ENCODE measurements at regions not wholly inside any gene's neighbourhood (a gene's known extent, or its start where the extent isn't known, plus 50 kb on each side); places are given as distances from the start of the nearest gene placed in this dataset.

DNA sequence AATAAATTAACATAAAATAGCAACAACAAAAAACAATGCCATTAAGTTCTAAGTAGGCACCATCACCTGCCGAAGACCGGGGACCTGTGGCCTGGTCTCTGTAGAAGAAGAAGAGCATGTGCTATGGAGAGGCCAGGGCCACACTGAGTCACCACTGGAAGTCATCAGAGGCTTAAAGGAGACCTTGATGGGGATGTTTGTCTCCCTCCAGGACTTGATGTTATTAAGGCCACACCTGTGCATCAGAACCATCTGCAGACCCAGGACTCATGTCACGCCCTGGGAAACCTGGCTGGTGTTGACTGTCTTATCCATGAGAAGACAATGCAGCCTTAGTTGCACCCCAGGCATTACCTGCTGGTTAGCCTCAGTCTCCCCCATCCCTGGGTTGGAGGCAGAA, 292.3 kb downstream of the AACS start:
- TF ChIP-seq, protein P1, sequence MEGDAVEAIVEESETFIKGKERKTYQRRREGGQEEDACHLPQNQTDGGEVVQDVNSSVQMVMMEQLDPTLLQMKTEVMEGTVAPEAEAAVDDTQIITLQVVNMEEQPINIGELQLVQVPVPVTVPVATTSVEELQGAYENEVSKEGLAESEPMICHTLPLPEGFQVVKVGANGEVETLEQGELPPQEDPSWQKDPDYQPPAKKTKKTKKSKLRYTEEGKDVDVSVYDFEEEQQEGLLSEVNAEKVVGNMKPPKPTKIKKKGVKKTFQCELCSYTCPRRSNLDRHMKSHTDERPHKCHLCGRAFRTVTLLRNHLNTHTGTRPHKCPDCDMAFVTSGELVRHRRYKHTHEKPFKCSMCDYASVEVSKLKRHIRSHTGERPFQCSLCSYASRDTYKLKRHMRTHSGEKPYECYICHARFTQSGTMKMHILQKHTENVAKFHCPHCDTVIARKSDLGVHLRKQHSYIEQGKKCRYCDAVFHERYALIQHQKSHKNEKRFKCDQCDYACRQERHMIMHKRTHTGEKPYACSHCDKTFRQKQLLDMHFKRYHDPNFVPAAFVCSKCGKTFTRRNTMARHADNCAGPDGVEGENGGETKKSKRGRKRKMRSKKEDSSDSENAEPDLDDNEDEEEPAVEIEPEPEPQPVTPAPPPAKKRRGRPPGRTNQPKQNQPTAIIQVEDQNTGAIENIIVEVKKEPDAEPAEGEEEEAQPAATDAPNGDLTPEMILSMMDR (conservative IDR thresholded peaks at IDR 0.05), result no peak
- TF ChIP-seq ZFX (IDR thresholded peaks at IDR 0.05), result no peak

DNA sequence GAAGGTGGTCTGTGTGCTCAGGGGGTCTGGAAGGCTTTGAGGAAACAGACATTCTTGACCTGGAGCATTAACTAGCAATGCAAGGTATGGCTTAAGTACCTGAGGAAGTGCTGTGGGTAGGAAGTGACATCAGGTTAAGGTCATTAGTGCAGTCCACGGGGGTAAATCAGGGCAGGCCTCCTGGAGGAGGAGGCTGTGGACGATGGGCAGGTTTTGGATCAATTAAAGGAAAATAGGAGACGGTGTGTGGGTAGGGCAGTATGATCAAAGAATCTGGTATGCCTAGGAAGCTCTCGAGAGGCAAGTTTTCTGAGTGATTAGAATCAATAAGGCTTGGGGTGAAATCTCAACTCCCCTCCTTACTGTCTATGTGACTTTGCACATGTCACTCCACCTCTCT, 295.3 kb downstream of the AACS start:
- TF ChIP-seq ZFX (IDR thresholded peaks at IDR 0.05), result no peak
- TF ChIP-seq, protein P1 (conservative IDR thresholded peaks at IDR 0.05), result no peak
- no peak overlapping the region for H3K27ac ChIP-seq

More for the DNA sequence above, 292.3 kb downstream of the AACS start:
- no peak overlapping the region for H3K27ac ChIP-seq

DNA sequence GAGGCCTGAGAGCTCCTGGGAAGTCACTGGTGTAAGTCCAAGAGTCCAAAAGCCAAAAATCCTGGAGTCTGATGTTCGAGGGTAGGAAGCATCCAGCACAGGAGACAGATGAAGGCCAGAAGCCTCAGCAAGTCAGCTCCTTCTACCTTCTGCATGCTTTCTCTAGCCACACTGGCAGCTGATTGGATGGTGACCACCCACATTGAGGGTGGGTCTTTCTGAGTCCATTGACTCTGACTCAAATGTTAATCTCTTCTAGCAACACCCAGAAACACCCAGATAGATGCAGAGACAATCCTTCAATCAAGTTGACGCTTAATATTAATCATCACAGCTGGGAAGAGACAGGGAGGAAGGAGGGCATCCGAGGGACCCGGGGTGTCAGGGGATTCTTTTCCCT, 305.8 kb downstream of the AACS start:
- H3K27ac ChIP-seq, result no peak overlapping the region
- no peak for TF ChIP-seq ZFX (IDR thresholded peaks at IDR 0.05)
- TF ChIP-seq, protein P1 (conservative IDR thresholded peaks at IDR 0.05), result no peak

DNA sequence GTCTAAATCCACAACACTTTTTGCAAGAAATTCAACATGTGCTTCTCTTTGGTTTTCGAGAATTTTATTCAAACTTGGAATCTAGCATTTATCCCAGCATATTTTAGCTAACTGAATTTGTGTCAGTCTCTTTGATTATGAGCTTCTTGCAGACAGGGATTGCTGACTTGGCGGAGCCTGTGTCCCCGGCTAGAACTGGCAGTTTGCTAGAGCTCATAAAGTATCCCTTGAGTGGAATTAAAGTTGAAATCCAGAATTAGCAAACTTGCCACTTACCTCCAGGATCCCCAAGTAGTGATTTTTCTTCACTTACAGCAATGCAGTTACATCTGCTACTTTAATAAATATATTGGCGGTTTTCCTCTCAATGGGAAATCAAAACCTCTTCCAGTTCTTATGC, 306.9 kb downstream of the AACS start:
- no peak overlapping the region for H3K27ac ChIP-seq
- TF ChIP-seq ZFX (IDR thresholded peaks at IDR 0.05), result no peak
- TF ChIP-seq, protein P1 (conservative IDR thresholded peaks at IDR 0.05), result no peak

DNA sequence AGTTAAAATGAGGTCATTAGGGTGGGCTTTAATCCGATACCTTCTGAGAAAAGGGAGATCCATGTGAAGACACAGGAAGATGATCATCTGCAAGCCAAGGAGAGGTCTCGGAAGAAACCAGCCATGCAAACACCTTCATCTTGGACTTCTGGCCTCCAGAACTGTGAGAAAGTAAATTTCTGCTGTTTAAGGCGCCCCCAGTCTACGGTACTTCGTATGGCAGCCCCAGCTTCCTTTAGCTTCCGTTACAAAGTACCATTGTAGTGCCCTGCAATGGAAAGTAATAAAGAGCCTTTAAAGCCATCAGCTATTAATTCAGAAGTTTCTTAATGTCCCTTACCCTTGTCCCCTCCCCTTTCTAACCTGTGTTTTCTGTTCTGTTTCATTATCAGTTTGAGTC, 308.1 kb downstream of the AACS start:
- H3K27ac ChIP-seq, result no peak overlapping the region
- TF ChIP-seq ZFX (IDR thresholded peaks at IDR 0.05), result no peak
- TF ChIP-seq, protein P1 (conservative IDR thresholded peaks at IDR 0.05), result no peak

DNA sequence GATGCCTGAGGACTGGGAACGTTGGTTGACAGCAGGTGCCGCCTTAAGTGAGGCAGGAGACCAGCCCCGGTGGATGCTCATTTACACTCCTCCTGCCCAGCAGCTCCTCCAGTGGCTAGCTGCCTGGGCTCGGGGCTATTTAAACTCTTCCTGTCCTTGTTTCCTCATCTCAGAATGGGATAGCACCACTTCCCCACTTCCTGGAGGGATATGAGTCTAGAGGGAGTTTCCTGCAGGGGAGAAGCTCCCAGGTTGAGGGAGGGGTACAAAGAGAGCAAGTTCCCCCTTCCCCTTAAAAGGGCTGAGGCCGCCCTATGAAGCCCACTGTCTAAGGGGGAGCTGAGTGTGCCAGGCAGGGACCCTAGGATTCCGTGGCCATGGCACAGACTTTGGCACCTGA, 311.2 kb downstream of the AACS start:
- TF ChIP-seq, protein P1 (conservative IDR thresholded peaks at IDR 0.05), result no peak
- TF ChIP-seq ZFX (IDR thresholded peaks at IDR 0.05), result no peak
- H3K27ac ChIP-seq, result no peak overlapping the region

DNA sequence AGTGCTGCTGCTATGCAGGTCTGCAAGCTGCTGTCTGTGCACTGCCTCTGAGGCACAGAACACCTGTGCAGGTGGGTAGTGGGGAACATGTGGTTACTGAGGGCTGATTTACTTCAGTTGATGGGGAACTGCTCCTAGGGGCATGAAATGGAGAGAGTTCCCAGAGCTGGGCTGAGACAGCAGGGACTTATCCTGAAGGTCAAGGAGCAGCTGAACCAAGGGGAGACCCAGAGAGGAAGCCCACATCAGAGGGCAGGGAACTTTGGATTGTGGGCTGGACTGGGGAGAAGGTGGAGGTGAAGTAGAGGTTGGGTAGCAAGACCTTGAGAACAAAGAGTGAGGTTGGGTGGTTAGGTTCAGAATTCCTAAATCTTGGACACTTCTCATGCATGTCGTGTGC, 311.9 kb downstream of the AACS start:
- no peak for TF ChIP-seq ZFX (IDR thresholded peaks at IDR 0.05)
- TF ChIP-seq, protein P1 (conservative IDR thresholded peaks at IDR 0.05), result no peak
- no peak overlapping the region for H3K27ac ChIP-seq
